SU-DHL-6 (cell line): ENCODE measurements at regions not wholly inside any gene's neighbourhood (a gene's known extent, or its start where the extent isn't known, plus 50 kb on each side); places are given as distances from the start of the nearest gene placed in this dataset.
A peak's percentile ranks its signal among the peaks of the same experiment; 100 is the strongest.

ENCODE experiments used
- H2AFZ ChIP-seq: fragments of 200-600 bp; sonication (generic); 2 replicates; pipeline ENCODE4 v1.6.1; 2014; ENCODE audit warnings: low read depth, mild to moderate bottlenecking, moderate library complexity, mixed read lengths, antibody characterized with exemption, low read length; ENCODE audit not compliant: severe bottlenecking
- H3F3A ChIP-seq: fragments of 200-600 bp; shearing (Covaris generic); 2 replicates; pipeline ENCODE4 v1.6.0; 2016; ENCODE audit warnings: antibody characterized with exemption, mild to moderate bottlenecking; ENCODE audit not compliant: insufficient read depth
- H3K27ac ChIP-seq: fragments of 200-600 bp; sonication (generic); 2 replicates; pipeline ENCODE4 v1.5.1; 2016; ENCODE audit warnings: low read depth, mild to moderate bottlenecking, low read length, moderate library complexity, mixed read lengths
- H3K27me3 ChIP-seq: fragments of 200-600 bp; sonication (generic), shearing (Covaris generic); 2 replicates; pipeline ENCODE4 v1.6.0; 2014; ENCODE audit warnings: mild to moderate bottlenecking, low read length
- H3K36me3 ChIP-seq: fragments of 200-600 bp; sonication (generic); 2 replicates; pipeline ENCODE4 v1.6.1; 2014; ENCODE audit warnings: mild to moderate bottlenecking, low read length, mixed read lengths
- H3K4me2 ChIP-seq: fragments of 300-600, 200-600 bp; shearing (Covaris generic), sonication (generic); 2 replicates; pipeline ENCODE4 v1.6.0; 2014; ENCODE audit warnings: low read length, low read depth, mild to moderate bottlenecking; ENCODE audit not compliant: poor library complexity, severe bottlenecking
- H3K4me3 ChIP-seq: fragments of 200-600 bp; sonication (generic); 2 replicates; pipeline ENCODE4 v1.5.1; 2014; ENCODE audit warnings: antibody characterized with exemption, low read length, mild to moderate bottlenecking, mixed read lengths; ENCODE audit not compliant: insufficient read depth, poor library complexity, severe bottlenecking
- H3K79me2 ChIP-seq: fragments of 200-600 bp; sonication (generic); 2 replicates; pipeline ENCODE4 v1.6.1; 2014; ENCODE audit warnings: mild to moderate bottlenecking, low read length, moderate library complexity; ENCODE audit not compliant: insufficient read depth
- H3K9ac ChIP-seq: fragments of 200-600 bp; sonication (generic); 2 replicates; pipeline ENCODE4 v1.7.0; 2014; ENCODE audit warnings: mild to moderate bottlenecking, low read length
- H3K9me2 ChIP-seq: fragments of 200-600 bp; sonication (generic); replicated peaks from 2 replicates; pipeline ENCODE4 v1.6.1; 2014; ENCODE audit warnings: low read length; ENCODE audit not compliant: insufficient read depth
- H3K9me3 ChIP-seq: fragments of 200-600 bp; sonication (generic); 2 replicates; pipeline ENCODE4 v1.6.1; 2014; ENCODE audit warnings: low read length, mixed read lengths; ENCODE audit not compliant: insufficient read depth
- H4K20me1 ChIP-seq: fragments of 200-600 bp; sonication (generic); 2 replicates; pipeline ENCODE4 v1.6.1; 2014; ENCODE audit warnings: low read depth, mild to moderate bottlenecking, antibody characterized with exemption, low read length, moderate library complexity, mixed read lengths
- CTCF ChIP-seq: fragments of 200-600 bp; sonication (generic); IDR thresholded peaks from one replicate; pipeline ENCODE4 v1.5.1; 2017; ENCODE audit warnings: antibody characterized with exemption, mild to moderate bottlenecking, low read length, moderate library complexity; ENCODE audit not compliant: insufficient read depth, poor library complexity, severe bottlenecking
- EZH2phosphoT487 ChIP-seq: fragments of 200-600 bp; sonication (generic), shearing (Covaris generic); conservative IDR thresholded peaks from 2 replicates; pipeline ENCODE4 v1.6.1; 2018; ENCODE audit warnings: mild to moderate bottlenecking, antibody characterized with exemption, low read length, moderate library complexity, mixed read lengths

GRCh38 chr7:155190688-155191087 lies 107.0 kb upstream of the INSIG1 start:
- Histone ChIP-seq H3K4me3 (no peak overlapping the region), H3F3A (no peaks in the 10 kb centered on the region)

GRCh38 chr7:155191137-155191536 lies 106.5 kb upstream of the INSIG1 start:
- TF ChIP-seq EZH2phosphoT487 = no peak
- no peak for TF ChIP-seq CTCF
- Histone ChIP-seq H3K4me3 (no peak overlapping the region), H3K9ac (no peak overlapping the region), H4K20me1 (no peaks in the 10 kb centered on the region), H3K36me3 (no peaks in the 10 kb centered on the region), H3K9me2 (no peaks in the 10 kb centered on the region), H3F3A (no peaks in the 10 kb centered on the region), H3K27ac (no peak overlapping the region), H2AFZ (no peak overlapping the region), H3K27me3 (no peaks in the 10 kb centered on the region), H3K4me2 (no peak overlapping the region), H3K9me3 (peaks cover 9% of the 10 kb centered on the region; the same call in 1 of the 2 replicates), H3K79me2 (no peaks in the 10 kb centered on the region)

More at GRCh38 chr7:155190688-155191087, 107.0 kb upstream of the INSIG1 start:
- Histone ChIP-seq H3K9me2 (no peaks in the 10 kb centered on the region), H3K9me3 (peaks cover 11% of the 10 kb centered on the region; the same call in 1 of the 2 replicates), H3K79me2 (no peaks in the 10 kb centered on the region), H3K27ac (no peak overlapping the region), H3K36me3 (no peaks in the 10 kb centered on the region), H4K20me1 (no peaks in the 10 kb centered on the region), H3K4me2 (no peak overlapping the region), H3K27me3 (no peaks in the 10 kb centered on the region), H2AFZ (no peak overlapping the region), H3K9ac (no peak overlapping the region)
- TF ChIP-seq EZH2phosphoT487 (no peak), CTCF (peak; percentile 79)

GRCh38 chr7:155191901-155192478 lies 105.7 kb upstream of the INSIG1 start:
- Histone ChIP-seq H3K9me3 (0 out of 2 replicates have a peak, but pooled peaks cover 7% of the 10 kb centered on the region), H3K36me3 (no peaks in the 10 kb centered on the region), H4K20me1 (no peaks in the 10 kb centered on the region), H3K27ac (no peak overlapping the region), H3F3A (no peaks in the 10 kb centered on the region), H3K27me3 (no peaks in the 10 kb centered on the region), H3K4me3 (no peak overlapping the region), H3K79me2 (no peaks in the 10 kb centered on the region), H3K9me2 (no peaks in the 10 kb centered on the region), H3K9ac (no peak overlapping the region), H3K4me2 (no peak overlapping the region), H2AFZ (no peak overlapping the region)
- no peak for TF ChIP-seq EZH2phosphoT487
- no peak for TF ChIP-seq CTCF
